ENCODE measurements at regions not wholly inside any gene's neighbourhood (a gene's known extent, or its start where the extent isn't known, plus 50 kb on each side); places are given as distances from the start of the nearest gene placed in this dataset.

GRCh38 chr17:17419166-17419565, 57.6 kb upstream of the MED9 start:
- no peak for DNase-seq

- no peak for DNase-seq
Observed at GRCh38 chr17:17419631-17420030, 57.2 kb upstream of the MED9 start.

GRCh38 chr17:17420082-17420481, 56.7 kb upstream of the MED9 start:
- no peak for DNase-seq

GRCh38 chr17:17420561-17421269, 56.1 kb upstream of the MED9 start:
- no peak for DNase-seq

- DNase-seq: no peak
Observed at GRCh38 chr17:17421346-17422216, 55.2 kb upstream of the MED9 start.

- no peak for DNase-seq
Observed at GRCh38 chr17:17422217-17422610, 54.6 kb upstream of the MED9 start.

- DNase-seq: no peak
Observed at GRCh38 chr17:17422641-17423040, 54.2 kb upstream of the MED9 start.

GRCh38 chr17:17423656-17424055, 53.1 kb upstream of the MED9 start:
- DNase-seq: no peak

GRCh38 chr17:17424552-17424951, 52.2 kb upstream of the MED9 start:
- no peak for DNase-seq

GRCh38 chr17:17425005-17425404, 51.8 kb upstream of the MED9 start:
- DNase-seq: no peak

- no peak for DNase-seq
Observed at GRCh38 chr17:17425591-17425990, 51.2 kb upstream of the MED9 start.

GRCh38 chr17:17426184-17426583, 50.6 kb upstream of the MED9 start:
- no peak for DNase-seq

Data from HCEC 1CT (cell line).